Testis (tissue), 2 donors: ENCODE measurements at regions not wholly inside any gene's neighbourhood (a gene's known extent, or its start where the extent isn't known, plus 50 kb on each side); places are given as distances from the start of the nearest gene placed in this dataset.

Experiments used
- DNase-seq: peaks from one replicate; pipeline ENCODE4 v3.0.0-alpha.2; 2019
- H3K27ac ChIP-seq, 2 donors: fragments of 200-600 bp; sonication (generic); one replicate each; pipeline ENCODE4 v1.5.1; 2019
- H3K27me3 ChIP-seq: fragments of 200-600 bp; sonication (generic); one replicate; pipeline ENCODE4 v1.5.1; 2019
- H3K36me3 ChIP-seq: fragments of 200-600 bp; sonication (generic); one replicate; pipeline ENCODE4 v1.5.1; 2017; ENCODE audit warnings: low read depth; ENCODE audit errors: missing control alignments
- H3K4me1 ChIP-seq: fragments of 200-600 bp; sonication (generic); one replicate; pipeline ENCODE4 v1.5.1; 2019
- H3K4me3 ChIP-seq, 2 donors: fragments of 200-600 bp; sonication (generic); one replicate each; pipeline ENCODE4 v1.5.1; 2017 to 2019
- H3K9me3 ChIP-seq: fragments of 200-600 bp; sonication (generic); one replicate; pipeline ENCODE4 v1.5.1; 2017
- POLR2A ChIP-seq: fragments of 450-650 bp; IDR thresholded peaks from one replicate; pipeline ENCODE4 v1.6.1; 2017; ENCODE audit warnings: antibody characterized with exemption, mild to moderate bottlenecking, moderate library complexity
- WGBS, 2 donors: methylation state at CpG; one replicate each; pipeline ENCODE4 v1.1.5; 2018; 5-methylcytosine and 5-hydroxymethylcytosine counted together
- intact Hi-C: fragments of 100-400 bp; cut with DNase I; formaldehyde crosslinking; loops from one replicate; pipeline ENCODE4 v1.15.1; 2023; ENCODE audit warnings: low total_unique reads
- TF ChIP-seq, protein P1 (sequence below), 3 experiments: fragments of 450-650 bp in 2 of 3; fragments of 200-600 bp in 1 of 3; sonication (generic) in 1 of 3; IDR thresholded peaks; one replicate each; pipeline ENCODE4 v1.5.1; 2016 to 2019; ENCODE audit warnings: antibody characterized with exemption in 3 of 3, mild to moderate bottlenecking in 2 of 3, moderate library complexity in 1 of 3

DNA sequence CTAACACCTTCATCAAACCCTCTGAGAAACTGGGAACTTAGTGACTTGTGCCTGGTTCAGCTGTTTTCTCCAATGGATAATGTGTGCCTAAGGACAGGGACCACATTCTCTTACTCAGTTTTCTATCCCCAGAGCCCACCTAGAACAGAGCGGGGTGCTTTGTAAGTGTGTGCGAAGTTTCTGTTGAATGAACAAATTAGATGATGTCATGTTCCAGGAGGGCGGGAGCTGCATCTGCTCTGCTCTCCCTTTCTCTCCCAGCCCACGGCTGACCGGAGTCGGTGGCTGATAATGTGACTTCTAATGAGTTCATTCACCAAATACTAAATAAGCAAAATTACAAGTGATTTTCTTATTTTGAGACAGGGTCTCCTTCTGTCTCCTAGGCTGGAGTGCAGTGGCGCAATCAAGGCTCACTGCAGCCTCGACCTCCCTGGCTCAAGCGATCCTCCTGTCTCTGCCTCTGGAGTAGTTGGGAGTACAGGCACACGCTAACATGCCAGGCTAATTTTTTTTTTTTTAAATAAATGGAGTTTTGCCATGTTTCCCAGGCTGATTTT, 60.7 kb upstream of the FNDC1 start:
- TF ChIP-seq, protein P1, sequence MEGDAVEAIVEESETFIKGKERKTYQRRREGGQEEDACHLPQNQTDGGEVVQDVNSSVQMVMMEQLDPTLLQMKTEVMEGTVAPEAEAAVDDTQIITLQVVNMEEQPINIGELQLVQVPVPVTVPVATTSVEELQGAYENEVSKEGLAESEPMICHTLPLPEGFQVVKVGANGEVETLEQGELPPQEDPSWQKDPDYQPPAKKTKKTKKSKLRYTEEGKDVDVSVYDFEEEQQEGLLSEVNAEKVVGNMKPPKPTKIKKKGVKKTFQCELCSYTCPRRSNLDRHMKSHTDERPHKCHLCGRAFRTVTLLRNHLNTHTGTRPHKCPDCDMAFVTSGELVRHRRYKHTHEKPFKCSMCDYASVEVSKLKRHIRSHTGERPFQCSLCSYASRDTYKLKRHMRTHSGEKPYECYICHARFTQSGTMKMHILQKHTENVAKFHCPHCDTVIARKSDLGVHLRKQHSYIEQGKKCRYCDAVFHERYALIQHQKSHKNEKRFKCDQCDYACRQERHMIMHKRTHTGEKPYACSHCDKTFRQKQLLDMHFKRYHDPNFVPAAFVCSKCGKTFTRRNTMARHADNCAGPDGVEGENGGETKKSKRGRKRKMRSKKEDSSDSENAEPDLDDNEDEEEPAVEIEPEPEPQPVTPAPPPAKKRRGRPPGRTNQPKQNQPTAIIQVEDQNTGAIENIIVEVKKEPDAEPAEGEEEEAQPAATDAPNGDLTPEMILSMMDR (IDR thresholded peaks at IDR 0.05): no peak
- no peak for TF ChIP-seq POLR2A
- Histone ChIP-seq H3K4me3 (no peak overlapping the region), H3K27ac (no peak overlapping the region), H3K9me3 (no peaks in the 10 kb centered on the region), H3K4me1 (peaks cover 8% of the 10 kb centered on the region), H3K36me3 (no peaks in the 10 kb centered on the region), H3K27me3 (no peaks in the 10 kb centered on the region)
- DNase-seq: peak; percentile 14
- 76 to 85% methylated on average over 10 of the region's 10 CpGs for WGBS, 2 donors
- intact Hi-C loops: loop anchor here (10.0 kb wide), 1 partner anchor 64 kb away; the partner anchor contains the start of gene TAGAP

DNA sequence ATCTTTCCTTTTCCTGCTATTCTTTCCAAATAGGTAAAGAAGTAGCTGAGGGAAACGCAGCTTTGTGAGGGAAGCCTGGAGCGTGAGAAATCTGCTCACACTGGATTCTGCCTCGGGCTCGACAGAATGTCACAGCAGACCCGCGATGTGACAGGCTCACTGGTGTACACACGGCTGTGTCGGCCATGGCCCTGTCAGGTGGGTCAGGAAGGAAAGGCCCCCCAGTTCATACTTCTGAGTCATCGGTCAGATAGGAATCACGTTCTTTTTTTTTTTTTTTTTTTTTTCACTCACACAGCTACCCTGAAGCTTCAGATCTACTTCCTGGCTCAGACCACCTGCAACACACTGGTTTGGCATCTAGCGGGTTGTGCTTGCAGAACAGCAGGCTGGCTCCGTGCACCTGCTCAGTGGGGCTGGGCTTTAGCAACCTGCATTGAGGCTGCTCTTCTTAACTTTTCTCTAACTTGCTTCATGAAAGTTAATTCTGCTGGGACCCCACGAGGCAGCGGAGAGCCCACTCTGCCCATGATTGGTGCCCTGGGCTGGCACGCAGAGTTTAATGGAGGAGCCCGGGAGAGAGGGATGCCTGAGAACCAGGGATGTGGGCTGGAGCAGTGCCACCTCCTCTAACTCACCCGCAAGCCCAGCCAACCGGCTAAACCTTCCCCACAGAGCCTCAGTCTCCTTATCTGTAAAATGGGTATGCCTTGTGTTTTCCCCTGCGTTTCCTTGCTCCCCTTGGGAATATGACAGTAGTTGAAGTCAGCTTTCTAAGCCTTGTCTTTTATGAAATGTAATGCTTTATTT, 61.5 kb upstream of the FNDC1 start:
- H3K4me3 ChIP-seq: peak overlapping the region in 1 of 2 donors; percentile 11
- WGBS, 2 donors: 48 to 66% methylated on average over 19 of the region's 19 CpGs
- peaks cover 10% of the 10 kb centered on the region for H3K4me1 ChIP-seq
- TF ChIP-seq, protein P1 (IDR thresholded peaks at IDR 0.05): no peak
- peak; percentile 17 for DNase-seq
- no peak overlapping the region for H3K27ac ChIP-seq
- no peaks in the 10 kb centered on the region for H3K9me3 ChIP-seq
- intact Hi-C loops: loop anchor here (10.0 kb wide), 1 partner anchor 63 kb away; the partner anchor contains the start of gene TAGAP
- no peaks in the 10 kb centered on the region for H3K27me3 ChIP-seq
- H3K36me3 ChIP-seq: no peaks in the 10 kb centered on the region

DNA sequence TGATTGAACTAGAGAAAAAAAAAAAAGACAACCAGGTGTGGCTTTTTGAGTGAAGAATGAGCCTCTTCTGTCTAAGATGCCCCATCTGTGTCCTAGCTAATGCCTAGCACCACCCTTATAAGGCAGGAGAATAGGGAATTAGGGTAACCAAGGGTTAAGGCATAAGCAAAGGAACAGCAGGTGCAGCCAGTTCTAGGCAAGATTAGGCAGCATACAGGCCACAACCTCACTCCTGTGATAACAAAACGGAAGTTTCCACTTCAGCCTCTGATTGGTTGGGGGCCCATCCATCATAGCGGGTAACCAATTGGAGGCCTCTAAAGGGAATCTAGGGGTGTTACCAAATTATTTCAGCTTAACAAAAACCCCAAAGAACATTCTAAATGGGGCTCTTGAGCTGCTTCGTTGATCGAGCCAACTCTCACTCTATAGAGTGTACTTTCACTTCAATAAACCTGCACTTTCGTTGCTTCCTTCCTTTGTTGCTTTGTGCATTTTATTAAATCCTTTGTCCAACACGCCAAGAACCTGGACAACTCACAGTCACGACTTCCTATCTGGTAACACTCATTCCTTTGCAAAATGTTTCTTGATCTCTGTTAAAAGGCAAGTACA, 61.9 kb upstream of the TAGAP start:
- no peak for TF ChIP-seq POLR2A
- TF ChIP-seq, protein P1 (IDR thresholded peaks at IDR 0.05): no peak
- H3K9me3 ChIP-seq: no peaks in the 10 kb centered on the region
- H3K27me3 ChIP-seq: no peaks in the 10 kb centered on the region
- no peaks in the 10 kb centered on the region for H3K36me3 ChIP-seq
- H3K4me1 ChIP-seq: peaks cover 10% of the 10 kb centered on the region
- DNase-seq: peak; percentile 80
- H3K4me3 ChIP-seq: peak overlapping the region in 1 of 2 donors; percentile 11
- 25 to 27% methylated on average over 7 of the region's 7 CpGs for WGBS, 2 donors
- intact Hi-C loops: loop anchor here (10.0 kb wide), 1 partner anchor 62 kb away; the partner anchor contains the start of gene TAGAP
- H3K27ac ChIP-seq: no peak overlapping the region

DNA sequence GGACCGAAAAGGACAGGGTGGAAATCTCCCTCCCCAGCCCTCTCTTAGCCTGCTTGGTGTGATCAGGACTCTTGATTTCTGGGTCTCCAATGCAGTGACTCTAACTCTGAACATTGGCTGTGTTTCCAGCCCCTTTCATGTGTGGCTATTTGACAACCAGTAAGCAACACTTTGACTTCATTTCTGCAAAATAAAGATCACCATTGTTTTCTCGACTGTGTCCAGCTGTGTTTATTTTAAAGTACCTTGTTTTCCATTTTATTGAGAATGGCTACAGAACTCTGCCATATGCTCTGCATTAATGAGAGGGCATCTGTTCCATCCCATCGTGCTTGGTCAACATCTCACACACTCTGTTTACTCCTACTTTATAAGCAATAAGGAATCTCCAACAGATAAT, 60.9 kb upstream of the TAGAP start:
- Histone ChIP-seq H3K9me3 (no peaks in the 10 kb centered on the region), H3K4me3 (no peak overlapping the region), H3K36me3 (no peaks in the 10 kb centered on the region), H3K27ac (no peak overlapping the region), H3K27me3 (no peaks in the 10 kb centered on the region), H3K4me1 (peaks cover 13% of the 10 kb centered on the region)
- DNase-seq: no peak
- intact Hi-C loops: loop anchor here (10.0 kb wide), 1 partner anchor 61 kb away; the partner anchor contains the start of gene TAGAP
- no peak for TF ChIP-seq POLR2A
- TF ChIP-seq, protein P1 (IDR thresholded peaks at IDR 0.05): no peak
- 75 to 78% methylated on average over 3 of the region's 3 CpGs for WGBS, 2 donors
